H9 (cell line): ENCODE measurements at regions not wholly inside any gene's neighbourhood (a gene's known extent, or its start where the extent isn't known, plus 50 kb on each side); places are given as distances from the start of the nearest gene placed in this dataset.

Source experiments
- DNase-seq: peaks from one replicate; pipeline ENCODE4 v3.0.0-alpha.2; 2017
- H2AFZ ChIP-seq: one replicate; pipeline ENCODE4 v1.6.1; 2013; ENCODE audit warnings: mild to moderate bottlenecking, low read length, control low read depth, moderate library complexity
- H2AK5ac ChIP-seq: 2 replicates; pipeline ENCODE4 v1.6.1; 2013; ENCODE audit warnings: low read length, control low read depth, mixed read lengths; ENCODE audit not compliant: insufficient read length
- H2BK120ac ChIP-seq: one replicate; pipeline ENCODE4 v1.6.1; 2013; ENCODE audit warnings: low read depth, mild to moderate bottlenecking, low read length, control low read depth, inconsistent platforms; ENCODE audit not compliant: poor library complexity, severe bottlenecking
- H2BK12ac ChIP-seq: 2 replicates; pipeline ENCODE4 v1.6.1; 2013; ENCODE audit warnings: low read length, control low read depth, mixed read lengths, low read depth; ENCODE audit not compliant: insufficient read length
- H2BK15ac ChIP-seq: 2 replicates; pipeline ENCODE4 v1.6.1; 2013; ENCODE audit warnings: low read depth, low read length, control low read depth
- H2BK20ac ChIP-seq: one replicate; pipeline ENCODE4 v1.6.1; 2013; ENCODE audit warnings: low read depth, mild to moderate bottlenecking, low read length, control low read depth, inconsistent platforms; ENCODE audit not compliant: poor library complexity, severe bottlenecking
- H2BK5ac ChIP-seq: 2 replicates; pipeline ENCODE4 v1.6.1; 2013; ENCODE audit warnings: low read length, control low read depth, mixed read lengths; ENCODE audit not compliant: insufficient read length
- H3K14ac ChIP-seq: 2 replicates; pipeline ENCODE4 v1.6.1; 2013; ENCODE audit warnings: low read length, control low read depth; ENCODE audit not compliant: insufficient read depth
- H3K18ac ChIP-seq: 2 replicates; pipeline ENCODE4 v1.6.1; 2013; ENCODE audit warnings: low read depth, mild to moderate bottlenecking, mixed read lengths, low read length, control low read depth; ENCODE audit not compliant: insufficient read length
- H3K23ac ChIP-seq: 2 replicates; pipeline ENCODE4 v1.6.1; 2013; ENCODE audit warnings: low read length, control low read depth, mixed read lengths, low read depth; ENCODE audit not compliant: insufficient read length
- H3K23me2 ChIP-seq: 2 replicates; pipeline ENCODE4 v1.6.1; 2013; ENCODE audit warnings: low read depth, mild to moderate bottlenecking, mixed read lengths, low read length, control low read depth; ENCODE audit not compliant: insufficient read length, poor library complexity, severe bottlenecking
- H3K27ac ChIP-seq: 2 replicates; pipeline ENCODE4 v1.5.1; 2013; ENCODE audit warnings: low read length, control low read depth, mixed read lengths, low read depth; ENCODE audit not compliant: insufficient read length
- H3K27me3 ChIP-seq: 2 replicates; pipeline ENCODE4 v1.6.1; 2013; ENCODE audit warnings: low read length, control low read depth, inconsistent platforms; ENCODE audit not compliant: insufficient read depth
- H3K4ac ChIP-seq: 2 replicates; pipeline ENCODE4 v1.6.1; 2013; ENCODE audit warnings: low read depth, mild to moderate bottlenecking, control low read depth, inconsistent platforms, low read length, moderate library complexity
- H3K4me1 ChIP-seq: 2 replicates; pipeline ENCODE4 v1.6.1; 2013; ENCODE audit warnings: low read length, control low read depth, inconsistent platforms; ENCODE audit not compliant: insufficient read depth
- H3K4me2 ChIP-seq: 2 replicates; pipeline ENCODE4 v1.6.1; 2013; ENCODE audit warnings: low read length, control low read depth, mixed read lengths; ENCODE audit not compliant: insufficient read length, insufficient read depth
- H3K56ac ChIP-seq: 2 replicates; pipeline ENCODE4 v1.6.1; 2013; ENCODE audit warnings: low read depth, mild to moderate bottlenecking, mixed read lengths, low read length, control low read depth; ENCODE audit not compliant: insufficient read length
- H3K79me1 ChIP-seq: 2 replicates; pipeline ENCODE4 v1.6.1; 2013; ENCODE audit warnings: low read depth, mild to moderate bottlenecking, moderate library complexity, low read length, control low read depth, inconsistent platforms; ENCODE audit not compliant: insufficient read depth, poor library complexity, severe bottlenecking
- H3K79me2 ChIP-seq: 2 replicates; pipeline ENCODE4 v1.6.1; 2013; ENCODE audit warnings: low read length, control low read depth, inconsistent platforms; ENCODE audit not compliant: insufficient read depth
- H3K9ac ChIP-seq: 2 replicates; pipeline ENCODE4 v1.6.1; 2013; ENCODE audit warnings: low read length, control low read depth, mixed read lengths; ENCODE audit not compliant: insufficient read length; ENCODE audit errors: extremely low read depth
- H3K9me3 ChIP-seq: one replicate; pipeline ENCODE4 v1.6.1; 2013; ENCODE audit warnings: low read depth, low read length, inconsistent platforms; ENCODE audit not compliant: control insufficient read depth
- H3T11ph ChIP-seq: one replicate; pipeline ENCODE4 v1.6.1; 2013; ENCODE audit warnings: mild to moderate bottlenecking, low read length, control low read depth, inconsistent platforms
- H4K20me1 ChIP-seq: one replicate; pipeline ENCODE4 v1.6.1; 2013; ENCODE audit not compliant: control insufficient read depth, insufficient read length, insufficient read depth
- H4K5ac ChIP-seq: 2 replicates; pipeline ENCODE4 v1.6.1; 2013; ENCODE audit warnings: low read depth, mild to moderate bottlenecking, mixed read lengths, low read length, control low read depth; ENCODE audit not compliant: insufficient read length
- H4K8ac ChIP-seq: replicated peaks from 2 replicates; pipeline ENCODE4 v1.6.1; 2013; ENCODE audit warnings: low read length, control low read depth, mixed read lengths, low read depth; ENCODE audit not compliant: insufficient read length
- H4K91ac ChIP-seq: 2 replicates; pipeline ENCODE4 v1.6.1; 2013; ENCODE audit warnings: low read depth, mild to moderate bottlenecking, moderate library complexity, mixed read lengths, low read length, control low read depth; ENCODE audit not compliant: insufficient read length
- H3K27ac Mint-ChIP-seq, 3 experiments: 2 replicates in 2 of 3; 3 replicates in 1 of 3; pipeline ENCODE4 v1.8.0; 2020 to 2021; ENCODE audit warnings: mixed read lengths in 3 of 3, mild to moderate bottlenecking in 1 of 3, moderate library complexity in 1 of 3
- H3K27me3 Mint-ChIP-seq: 2 replicates; pipeline ENCODE4 v1.8.0; 2021; ENCODE audit warnings: low read depth, mild to moderate bottlenecking, moderate library complexity, mixed read lengths
- H3K36me3 Mint-ChIP-seq, 3 experiments: 2 replicates in 2 of 3; 3 replicates in 1 of 3; pipeline ENCODE4 v1.8.0; 2020 to 2021; ENCODE audit warnings: low read depth in 3 of 3, mixed read lengths in 3 of 3; ENCODE audit not compliant: insufficient read depth in 1 of 3
- H3K4me1 Mint-ChIP-seq, 2 experiments: 2 replicates each; pipeline ENCODE4 v1.8.0; 2020; ENCODE audit warnings: mixed read lengths in 2 of 2
- H3K4me3 Mint-ChIP-seq, 2 experiments: 2 replicates in 1 of 2; 3 replicates in 1 of 2; pipeline ENCODE4 v1.8.0; 2020 to 2021; ENCODE audit warnings: mild to moderate bottlenecking in 2 of 2, mixed read lengths in 2 of 2, moderate library complexity in 1 of 2
- H3K9me3 Mint-ChIP-seq, 2 experiments: 2 replicates in 1 of 2; 3 replicates in 1 of 2; pipeline ENCODE4 v1.8.0; 2020; ENCODE audit warnings: mild to moderate bottlenecking in 2 of 2, mixed read lengths in 2 of 2, moderate library complexity in 1 of 2
- CTCF ChIP-seq: fragments of 200-600 bp; sonication (generic); conservative IDR thresholded peaks from 3 replicates; pipeline ENCODE4 v1.8.0; 2021; ENCODE audit warnings: antibody characterized with exemption, mild to moderate bottlenecking
- WGBS: extraction: QIAGEN DNeasy Blood & Tissue Kit; methylation state at CpG from one replicate; pipeline ENCODE4 v1.1.7; 2013; ENCODE audit warnings: missing lambda C conversion rate, low lambda C conversion rate, mixed read lengths; ENCODE audit not compliant: insufficient read length; ENCODE audit errors: extremely low coverage; 5-methylcytosine and 5-hydroxymethylcytosine counted together

GRCh38 chr21:43289966-43290365 is 121.2 kb downstream of the CRYAA start:
- H2BK12ac ChIP-seq = no peak overlapping the region
- no peak overlapping the region for H2BK5ac ChIP-seq
- no peaks in the 10 kb centered on the region for H3K23me2 ChIP-seq
- Mint-ChIP-seq H3K4me1 (peaks cover 6 to 8% of the 10 kb centered on the region in 2 experiments), H3K27ac (no peak overlapping the region), H3K9me3 (no peaks in the 10 kb centered on the region), H3K27me3 (peaks cover 5% of the 10 kb centered on the region), H3K4me3 (no peak overlapping the region), H3K36me3 (no peaks in the 10 kb centered on the region)
- no peak overlapping the region for H2AFZ ChIP-seq
- no peaks in the 10 kb centered on the region for H3K79me2 ChIP-seq
- H3K14ac ChIP-seq = no peak overlapping the region
- no peak overlapping the region for H3K18ac ChIP-seq
- DNase-seq = no peak
- WGBS = no CpG with 5 or more reads among the region's 6 CpGs
- H3K9ac ChIP-seq = no peak overlapping the region
- H4K8ac ChIP-seq = no peak overlapping the region
- H3K79me1 ChIP-seq = no peaks in the 10 kb centered on the region
- H3K4ac ChIP-seq = no peak overlapping the region
- no peak overlapping the region for H2BK20ac ChIP-seq
- H3K4me2 ChIP-seq = no peak overlapping the region
- H2AK5ac ChIP-seq = no peak overlapping the region
- no peaks in the 10 kb centered on the region for H4K20me1 ChIP-seq
- H2BK15ac ChIP-seq = no peak overlapping the region
- H4K91ac ChIP-seq = no peak overlapping the region
- H2BK120ac ChIP-seq = no peak overlapping the region
- H3K27ac ChIP-seq = no peak overlapping the region
- no peaks in the 10 kb centered on the region for H3K9me3 ChIP-seq
- no peak overlapping the region for H3T11ph ChIP-seq
- no peaks in the 10 kb centered on the region for H3K4me1 ChIP-seq
- TF ChIP-seq CTCF = no peak
- H3K27me3 ChIP-seq = no peaks in the 10 kb centered on the region
- H3K23ac ChIP-seq = no peak overlapping the region
- H4K5ac ChIP-seq = no peak overlapping the region
- H3K56ac ChIP-seq = no peak overlapping the region
